Esophagus muscularis mucosa (tissue), 3 donors: ENCODE measurements at regions not wholly inside any gene's neighbourhood (a gene's known extent, or its start where the extent isn't known, plus 50 kb on each side); places are given as distances from the start of the nearest gene placed in this dataset.

Experiments used
- CTCF ChIP-seq, 3 experiments: fragments of 200-600 bp in 2 of 3; fragments of 450-650 bp in 1 of 3; sonication (generic) in 2 of 3; IDR thresholded peaks; one replicate each; pipeline ENCODE4 v1.5.1; 2017 to 2019; ENCODE audit warnings: antibody characterized with exemption in 3 of 3, mild to moderate bottlenecking in 2 of 3, moderate library complexity in 1 of 3
- POLR2A ChIP-seq: fragments of 450-650 bp; IDR thresholded peaks from one replicate; pipeline ENCODE4 v1.6.1; 2017; ENCODE audit warnings: antibody characterized with exemption, moderate library complexity, mild to moderate bottlenecking, low read depth

- no peak for TF ChIP-seq CTCF (IDR thresholded peaks at IDR 0.05)
- no peak for TF ChIP-seq POLR2A
These were observed 310.3 kb upstream of the EDNRB start for GRCh38 chr13:78228940-78229339.
